HG02970 (cell line): ENCODE measurements at regions not wholly inside any gene's neighbourhood (a gene's known extent, or its start where the extent isn't known, plus 50 kb on each side); places are given as distances from the start of the nearest gene placed in this dataset.
"Not testable (repeated sequence)": the region's sequence is repeated elsewhere in the genome, so short reads cannot be mapped to it uniquely, and the experiment has no call there.

Experiments
- ATAC-seq: cut with Tn5 transposase; IDR thresholded peaks from one replicate; pipeline ENCODE4 v1.9.1; 2021; ENCODE audit warnings: mild to moderate bottlenecking, moderate library complexity, moderate number of reproducible peaks; ENCODE audit not compliant: unreplicated experiment, low FRiP score

DNA sequence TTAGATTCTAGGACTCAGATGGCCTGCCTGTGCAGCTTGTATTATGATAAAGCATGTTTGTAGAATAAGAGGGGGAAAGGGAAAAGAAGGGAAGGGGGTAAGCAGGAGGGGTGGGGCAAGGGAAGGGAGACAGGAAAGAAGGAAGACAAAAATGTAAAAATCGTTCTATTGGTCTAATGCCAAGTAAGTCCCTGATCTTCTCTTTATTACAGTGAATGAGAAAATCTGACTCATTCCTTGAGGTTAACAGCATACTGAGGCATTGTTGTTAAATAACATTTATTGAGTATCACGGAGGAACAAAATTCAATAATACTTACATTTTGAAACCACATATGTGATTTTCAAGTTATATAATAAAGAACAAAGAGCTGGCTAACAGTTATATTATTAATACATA lies 1534.7 kb downstream of the OLFM4 start:
- ATAC-seq: no peak

DNA sequence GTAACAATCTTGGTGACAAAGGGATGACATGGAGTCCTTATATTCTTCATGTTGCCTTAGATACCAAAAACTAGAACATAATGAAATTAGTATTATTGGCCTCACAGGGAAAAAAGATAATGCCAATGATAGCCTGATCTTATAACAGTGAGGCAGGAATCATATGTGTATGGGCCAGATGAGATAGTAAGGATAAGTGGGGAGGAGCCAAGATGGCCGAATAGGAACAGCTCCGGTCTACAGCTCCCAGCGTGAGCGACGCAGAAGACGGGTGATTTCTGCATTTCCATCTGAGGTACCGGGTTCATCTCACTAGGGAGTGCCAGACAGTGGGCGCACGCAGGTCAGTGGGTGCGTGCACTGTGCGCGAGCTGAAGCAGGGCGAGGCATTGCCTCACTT lies 1543.4 kb downstream of the OLFM4 start:
- ATAC-seq: not testable (repeated sequence)

DNA sequence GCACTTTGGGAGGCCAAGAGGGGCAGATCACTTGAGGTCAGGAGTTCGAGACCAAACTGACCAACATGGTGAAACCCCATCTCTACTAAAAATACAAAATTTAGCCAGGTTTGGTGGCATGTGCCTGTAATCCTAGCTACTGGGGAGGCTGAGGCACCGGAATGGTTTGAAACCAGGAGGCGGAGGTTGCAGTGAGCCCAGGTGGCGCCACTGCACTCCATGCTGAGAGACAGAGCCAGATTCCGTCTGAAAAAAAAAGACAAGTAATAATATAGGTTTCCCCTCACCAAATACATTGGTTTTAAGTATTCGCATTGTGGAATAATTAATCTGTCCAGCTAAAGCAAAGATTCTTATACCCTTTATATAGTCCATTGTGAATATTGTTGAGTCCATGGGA lies 1544.6 kb downstream of the OLFM4 start:
- ATAC-seq: no peak

DNA sequence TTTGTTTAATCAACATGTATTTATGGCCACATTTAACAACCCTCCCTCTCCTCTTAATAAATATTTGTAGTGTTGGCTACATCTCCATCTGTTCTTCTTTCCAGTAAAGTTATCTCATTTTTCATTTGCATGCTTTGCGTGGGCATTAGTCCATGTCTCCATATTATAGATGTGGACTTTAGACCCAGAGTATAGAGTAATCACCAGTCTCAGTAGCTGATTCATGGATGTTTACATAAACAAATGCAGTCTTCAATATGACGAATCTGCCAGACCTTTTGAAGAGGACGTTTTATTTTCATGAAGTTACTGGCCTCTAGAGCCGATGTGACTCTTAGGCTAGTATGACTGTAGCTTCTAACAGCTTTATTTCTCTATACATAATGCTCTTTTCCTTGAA lies 1546.2 kb downstream of the OLFM4 start:
- ATAC-seq: no peak

DNA sequence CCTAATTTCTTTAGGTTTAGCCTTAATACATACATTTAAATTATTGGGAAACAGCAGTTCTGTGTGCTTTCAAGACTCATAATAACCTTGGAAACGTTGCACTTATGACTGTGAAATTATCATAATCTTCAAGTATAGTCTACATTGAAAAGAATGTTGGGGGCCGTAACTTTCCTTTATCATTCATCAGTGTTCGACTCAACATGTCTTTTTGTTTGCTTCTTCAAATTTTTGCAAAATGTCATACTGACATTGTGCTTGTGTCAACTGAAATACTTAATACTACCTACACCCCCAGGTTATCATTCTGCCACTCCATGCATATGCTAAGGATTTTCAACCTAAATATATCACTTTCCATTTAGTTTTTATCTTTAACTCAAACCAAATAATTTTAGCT lies 1562.9 kb downstream of the OLFM4 start:
- ATAC-seq: no peak

DNA sequence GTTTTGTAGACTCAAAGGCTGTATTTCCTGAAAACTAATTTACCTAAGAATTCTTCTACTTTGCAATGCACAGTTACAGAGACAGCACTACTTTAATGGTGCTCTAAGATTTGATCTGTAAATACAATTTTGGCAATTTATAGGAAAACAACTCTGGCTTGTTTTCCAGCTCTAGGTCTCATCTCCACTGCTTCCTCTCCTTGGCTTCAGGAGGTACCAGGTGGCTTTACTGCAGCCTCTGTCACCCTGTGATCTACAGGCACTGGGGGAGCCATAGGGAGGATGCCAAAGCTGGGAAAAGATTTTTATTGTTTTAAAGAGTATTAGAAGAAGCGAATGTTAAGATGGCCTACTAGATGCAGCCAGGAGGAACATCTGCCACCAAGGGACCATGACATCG lies 1563.6 kb downstream of the OLFM4 start:
- no peak for ATAC-seq

DNA sequence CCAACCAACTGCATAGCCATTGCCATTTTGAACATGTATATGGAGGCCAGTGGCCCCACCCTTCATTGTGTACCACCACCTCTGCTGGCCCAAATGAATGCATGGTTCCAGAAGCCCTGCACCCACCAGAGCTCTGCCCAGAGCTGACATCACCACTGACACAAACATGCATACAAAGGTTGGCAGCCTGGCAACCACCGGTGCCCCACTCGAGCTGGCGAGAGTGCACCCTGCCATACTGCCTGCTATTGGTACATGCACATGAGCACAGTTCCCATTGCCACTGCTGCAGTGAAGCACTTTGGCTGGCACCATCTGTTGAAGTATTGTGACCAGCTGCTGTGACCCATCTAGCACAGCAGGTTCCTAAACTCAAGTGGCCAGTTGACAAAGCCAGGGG lies 1564.9 kb downstream of the OLFM4 start:
- no peak for ATAC-seq

DNA sequence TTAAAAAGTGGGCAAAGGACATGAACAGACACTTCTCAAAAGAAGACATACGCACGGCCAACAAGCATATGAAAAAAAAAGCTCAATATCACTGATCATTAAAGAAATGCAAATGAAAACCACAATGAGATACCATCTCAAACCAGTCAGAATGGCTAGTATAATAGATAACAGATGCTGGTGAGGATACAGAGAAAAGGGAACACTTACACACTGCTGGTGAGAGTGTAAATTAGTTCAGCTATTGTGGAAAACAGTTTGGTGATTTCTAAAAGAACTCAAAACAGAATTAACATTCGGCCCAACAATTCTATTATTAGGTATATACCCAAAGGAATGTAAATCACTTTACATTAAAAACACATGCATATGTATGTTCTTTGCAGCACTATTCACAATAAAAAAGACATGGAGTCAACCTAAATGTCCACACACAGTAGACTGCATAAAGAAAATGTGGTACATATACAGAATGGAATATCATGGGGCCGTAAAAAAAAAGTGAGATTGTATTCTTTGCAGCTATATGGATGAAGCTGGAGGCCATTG lies 1569.0 kb downstream of the OLFM4 start:
- no peak for ATAC-seq

DNA sequence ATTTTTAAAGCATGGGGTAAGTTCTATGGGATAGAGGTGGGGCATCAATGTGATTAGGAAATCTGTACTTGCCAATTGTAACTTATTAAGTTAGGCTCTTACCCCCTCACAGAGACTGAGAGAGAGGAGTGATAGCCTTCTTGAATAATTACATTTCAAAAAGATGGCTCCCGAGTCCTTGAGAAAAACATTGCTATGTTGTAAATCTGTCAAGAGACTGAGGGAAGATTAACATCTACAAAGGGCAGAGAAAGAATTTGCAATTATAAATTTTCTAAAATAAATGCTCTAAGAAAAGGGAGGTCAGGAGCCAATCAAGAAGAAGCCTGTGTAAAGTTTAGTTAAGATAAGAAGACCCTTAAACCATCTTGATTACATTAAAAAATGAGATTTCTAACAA lies 1570.8 kb downstream of the OLFM4 start:
- no peak for ATAC-seq

DNA sequence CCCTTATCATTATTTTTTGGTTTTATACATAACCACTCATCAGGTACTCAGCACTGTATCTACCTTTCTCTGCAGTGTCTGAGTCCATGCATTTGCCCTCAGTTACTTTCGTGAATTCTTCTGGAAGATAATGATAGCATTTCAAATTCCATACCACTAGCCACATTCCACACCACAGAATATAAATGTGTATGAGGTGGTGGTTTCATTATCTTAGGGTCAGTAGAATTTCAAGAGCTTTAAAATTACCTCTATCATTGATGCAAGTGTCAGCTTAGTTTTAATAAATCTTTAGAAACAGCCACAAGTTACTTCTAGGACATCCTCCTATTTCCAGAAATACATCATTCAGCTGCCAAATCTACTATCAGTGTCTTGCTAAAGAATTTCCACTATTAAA lies 1578.3 kb downstream of the OLFM4 start:
- no peak for ATAC-seq

DNA sequence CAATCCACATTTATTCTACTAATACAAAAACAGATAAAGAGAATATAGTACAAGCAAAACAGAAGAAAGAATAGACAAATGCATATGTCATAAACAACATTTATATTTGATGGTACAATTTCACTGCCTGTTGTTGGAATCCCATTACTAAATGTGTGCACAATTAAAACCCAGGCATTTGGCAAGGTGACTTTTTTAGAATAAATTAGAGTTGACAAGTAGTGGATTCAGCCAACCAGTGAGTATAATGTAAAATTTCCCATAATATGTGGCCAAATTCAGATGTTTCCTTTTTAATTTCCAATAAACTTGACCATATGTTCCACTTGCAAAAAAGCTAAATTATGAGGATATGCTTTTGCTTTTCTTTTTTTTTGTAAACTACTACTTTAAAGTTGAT lies 1578.8 kb downstream of the OLFM4 start:
- no peak for ATAC-seq

DNA sequence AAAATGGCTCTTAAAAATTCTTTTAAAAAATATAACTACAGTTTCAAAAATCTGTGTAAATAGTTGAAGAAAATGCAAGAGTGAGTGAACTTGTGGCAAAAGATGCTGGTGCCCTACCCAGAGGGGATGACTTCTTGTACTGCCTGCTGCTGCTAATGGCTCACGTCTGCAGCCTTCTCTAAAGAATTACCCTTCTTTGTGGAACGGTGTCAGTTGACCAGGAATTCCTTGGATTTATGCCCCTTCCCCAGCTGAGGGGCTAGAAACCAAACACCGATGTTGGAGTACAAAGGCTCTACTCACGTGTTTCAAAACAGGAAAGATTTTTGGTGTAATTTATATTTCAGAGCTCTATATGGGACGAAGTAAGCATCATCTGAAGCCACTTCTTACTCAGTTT lies 1582.8 kb downstream of the OLFM4 start:
- no peak for ATAC-seq

DNA sequence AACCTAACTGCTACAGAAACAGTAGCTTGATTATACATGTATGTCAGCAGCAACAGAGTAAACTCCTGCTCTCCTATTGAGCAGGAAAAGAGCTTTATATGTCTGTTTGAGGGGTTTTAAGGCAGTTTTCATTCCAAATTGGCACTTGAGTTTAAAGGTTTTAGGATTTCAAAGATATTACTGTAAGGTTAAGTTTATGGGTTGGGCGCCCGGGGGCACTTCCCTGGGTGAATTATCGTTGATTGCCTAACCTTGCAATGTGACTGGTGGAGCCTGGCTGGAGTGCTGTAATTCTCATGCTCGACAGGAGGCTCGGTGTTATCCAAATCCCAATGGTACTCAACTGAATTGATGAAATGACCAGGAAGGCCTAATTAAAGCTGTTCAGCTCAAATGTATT lies 1586.1 kb downstream of the OLFM4 start:
- ATAC-seq: no peak

DNA sequence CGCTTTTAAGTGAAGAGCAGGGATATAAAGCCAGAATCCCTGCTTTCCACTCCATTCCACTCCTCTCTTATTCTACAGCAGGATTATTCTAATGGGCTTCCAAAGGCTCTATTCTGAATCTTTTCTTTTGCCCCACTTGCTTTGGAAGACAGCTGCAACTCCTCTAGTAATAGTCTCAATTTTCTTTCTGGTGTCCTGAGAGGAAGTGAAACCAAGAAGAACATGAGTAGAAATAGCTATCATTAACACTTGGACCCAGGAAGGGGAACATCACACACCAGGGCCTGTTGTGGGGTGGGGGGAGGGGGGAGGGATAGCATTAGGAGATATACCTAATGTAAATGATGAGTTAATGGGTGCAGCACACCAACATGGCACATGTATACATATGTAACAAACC lies 1597.9 kb downstream of the OLFM4 start:
- not testable (repeated sequence) for ATAC-seq

DNA sequence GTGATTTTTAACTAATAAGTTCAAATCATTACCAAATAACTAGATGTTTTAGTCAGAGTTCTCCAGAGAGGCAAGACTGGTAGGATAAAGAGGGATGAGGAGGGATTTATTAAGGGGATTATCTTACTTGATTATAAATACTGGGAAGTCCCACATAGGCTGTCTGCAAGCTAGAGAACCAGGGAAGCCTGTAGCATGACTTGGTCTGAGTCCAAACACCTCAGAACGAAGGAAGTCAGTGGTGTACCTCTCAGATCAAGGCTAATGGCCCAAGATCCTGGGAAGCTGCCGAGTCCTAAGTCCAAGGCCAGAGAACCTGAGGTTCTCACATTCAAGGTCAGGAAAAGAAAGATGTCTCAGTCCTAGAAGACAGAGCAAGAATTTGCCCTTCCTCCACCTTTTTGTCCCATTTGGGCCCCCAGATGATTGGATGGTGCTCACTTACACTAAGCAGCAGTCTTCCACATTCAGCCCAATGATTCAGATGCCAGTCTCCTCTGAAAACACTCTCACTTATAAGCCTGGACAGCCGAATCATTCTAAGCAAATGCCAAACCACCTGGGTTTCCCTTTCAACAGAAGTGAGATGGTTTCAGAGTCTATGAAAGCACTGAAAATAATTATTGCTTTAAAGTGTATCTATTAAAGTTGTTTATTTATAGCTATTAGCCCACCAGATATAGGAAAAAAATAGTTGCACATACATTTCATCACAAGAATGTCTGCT lies 1599.2 kb downstream of the OLFM4 start:
- ATAC-seq: no peak

DNA sequence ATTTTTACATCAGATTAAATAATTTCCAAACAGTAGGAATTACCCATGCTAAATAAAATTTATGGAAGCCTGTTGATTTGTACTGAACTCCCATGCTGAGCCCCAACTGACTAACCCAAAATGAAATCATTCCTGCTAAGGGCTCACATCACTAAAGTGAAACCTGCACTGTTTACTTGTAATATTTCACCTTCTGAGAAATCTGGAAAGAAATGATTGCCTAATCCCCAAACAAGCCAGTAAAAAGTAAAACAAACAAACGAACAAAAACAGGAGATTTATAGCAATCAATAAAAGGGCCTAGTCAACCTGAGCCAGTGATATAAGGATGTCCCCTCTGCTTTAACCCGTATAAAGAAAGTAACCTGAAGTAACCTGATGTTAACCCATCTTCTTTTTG lies 1599.8 kb downstream of the OLFM4 start:
- ATAC-seq: no peak

DNA sequence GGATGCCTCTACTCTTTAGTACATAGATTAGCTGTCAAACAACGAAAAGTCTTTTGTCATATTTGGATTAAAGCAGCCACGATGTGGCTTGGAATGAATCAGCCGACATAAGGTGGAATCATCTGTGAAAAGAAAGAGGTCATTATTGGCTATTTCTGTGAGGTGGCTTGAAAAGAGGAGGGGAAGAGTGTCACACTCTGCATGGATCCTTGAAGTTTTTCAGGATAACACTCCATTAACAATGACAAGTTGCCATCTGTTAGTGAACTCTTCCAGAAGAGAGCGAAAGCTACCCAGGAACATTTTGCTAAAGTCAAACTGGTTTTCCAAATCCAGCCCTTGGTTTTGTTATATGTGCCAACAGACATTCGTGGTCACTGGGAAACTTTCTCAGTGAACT lies 1604.8 kb downstream of the OLFM4 start:
- no peak for ATAC-seq

DNA sequence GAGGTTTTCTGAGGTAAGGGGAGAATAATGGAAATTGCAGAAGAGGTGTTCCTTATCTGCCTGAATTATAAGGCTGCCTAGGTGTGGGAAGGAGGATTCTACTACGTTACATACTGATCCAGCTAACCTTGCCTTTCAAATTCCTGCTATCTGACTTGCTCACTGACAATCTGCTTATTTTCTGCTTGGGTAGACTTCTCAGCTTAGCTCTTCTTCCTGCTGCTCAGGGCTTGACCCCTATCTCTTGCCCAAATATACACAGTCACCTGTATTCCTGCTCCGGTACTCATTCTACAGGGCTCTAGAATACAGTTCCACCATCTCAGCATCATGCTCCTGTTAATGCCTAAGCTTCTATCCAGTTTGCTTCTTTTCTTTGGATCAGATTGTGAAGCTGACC lies 1607.6 kb downstream of the OLFM4 start:
- ATAC-seq: no peak

DNA sequence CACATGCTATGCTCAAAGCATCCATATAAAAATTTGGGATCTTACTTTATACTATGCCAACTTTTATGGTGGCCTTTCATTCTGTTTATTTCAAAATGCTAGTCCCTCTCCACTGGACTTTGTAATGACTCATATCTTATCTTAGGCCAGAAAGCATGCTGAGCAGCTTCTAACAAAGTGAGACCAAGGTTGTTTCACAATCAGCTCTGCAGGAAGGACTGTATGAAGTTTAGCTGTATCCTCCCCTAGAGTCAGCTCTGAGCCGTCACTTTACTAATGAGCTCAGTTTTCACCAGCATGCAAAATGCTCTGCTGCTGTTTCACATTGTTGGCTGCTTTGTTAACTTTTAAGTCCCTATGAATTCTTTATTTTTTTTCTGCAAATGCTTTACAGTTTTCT lies 1608.8 kb downstream of the OLFM4 start:
- ATAC-seq: no peak

DNA sequence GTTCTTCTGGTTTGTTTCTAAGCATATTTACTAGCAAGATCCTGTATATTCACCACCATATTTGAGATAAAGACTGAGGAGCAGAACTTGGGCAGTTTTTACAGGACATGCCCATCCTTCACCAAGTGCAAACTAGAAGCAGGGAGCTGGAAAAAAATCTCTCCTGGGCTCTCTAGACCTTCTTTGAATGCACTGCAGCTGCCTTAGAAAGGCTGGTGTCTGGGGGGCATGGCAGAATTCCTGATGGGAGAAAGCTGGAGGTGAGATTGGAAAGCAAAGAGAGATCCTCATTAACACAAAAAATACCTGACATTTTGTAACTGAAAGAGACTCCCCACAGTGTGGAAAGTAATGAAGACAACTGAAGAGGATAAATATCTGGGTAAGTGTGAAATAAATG lies 1612.1 kb downstream of the OLFM4 start:
- ATAC-seq: no peak

DNA sequence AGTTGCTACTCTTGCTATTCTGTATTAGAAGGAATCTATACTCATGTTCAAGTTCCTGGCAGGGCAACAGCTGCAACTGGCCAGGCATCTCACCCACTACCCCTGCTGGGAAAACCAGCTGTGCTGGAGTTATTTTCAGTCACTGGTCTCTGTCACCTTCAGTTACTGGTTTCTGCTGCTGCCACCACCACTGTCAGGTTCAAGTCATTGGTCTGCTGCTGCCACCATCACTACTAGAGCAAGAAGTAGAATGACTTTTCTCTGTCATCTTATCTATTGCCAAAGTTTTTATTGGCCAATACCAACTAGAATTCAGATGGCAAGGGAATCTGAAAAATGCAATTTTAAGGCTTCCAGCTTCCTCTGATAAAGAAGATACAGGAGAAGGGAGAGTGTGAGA lies 1615.2 kb downstream of the OLFM4 start:
- no peak for ATAC-seq

DNA sequence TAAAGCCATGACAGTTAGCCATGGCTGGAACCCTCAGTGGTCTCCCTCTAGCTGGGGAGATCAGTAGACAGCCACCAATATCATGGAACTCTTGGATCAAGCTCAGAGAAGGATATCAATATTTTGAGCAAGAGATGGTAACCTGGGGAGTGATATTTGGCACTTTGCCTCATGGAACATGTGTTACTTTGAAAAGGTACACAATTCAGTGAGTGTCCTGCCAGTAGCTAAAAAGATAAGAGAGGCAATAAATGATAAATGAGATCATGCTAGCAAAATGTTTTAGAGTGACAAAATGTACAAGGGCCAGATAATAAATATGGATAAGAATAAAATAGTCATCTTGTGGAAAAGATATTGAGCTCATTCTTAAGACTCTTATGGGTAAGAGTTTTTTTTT lies 1618.7 kb downstream of the OLFM4 start:
- ATAC-seq: no peak

DNA sequence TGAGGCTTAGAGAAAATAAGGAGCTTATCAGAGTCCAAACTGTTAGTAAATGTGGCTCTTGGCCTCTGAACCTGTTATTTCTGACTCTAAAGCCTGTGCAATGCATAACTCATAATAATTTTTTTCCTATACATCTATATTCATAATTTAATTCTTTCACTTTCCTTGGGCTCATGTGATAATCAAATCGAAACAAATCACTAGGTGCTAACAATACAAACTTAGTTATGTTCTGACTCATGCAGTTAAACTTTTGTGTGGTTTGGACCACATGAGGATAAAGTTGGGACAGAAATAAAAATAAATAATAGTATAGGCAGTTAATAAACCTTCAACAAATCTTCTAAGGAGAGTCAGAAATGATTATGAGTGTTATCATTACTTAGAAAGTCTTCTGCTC lies 1629.0 kb downstream of the OLFM4 start:
- ATAC-seq: no peak
